ENCODE measurements at regions not wholly inside any gene's neighbourhood (a gene's known extent, or its start where the extent isn't known, plus 50 kb on each side); places are given as distances from the start of the nearest gene placed in this dataset.

DNA sequence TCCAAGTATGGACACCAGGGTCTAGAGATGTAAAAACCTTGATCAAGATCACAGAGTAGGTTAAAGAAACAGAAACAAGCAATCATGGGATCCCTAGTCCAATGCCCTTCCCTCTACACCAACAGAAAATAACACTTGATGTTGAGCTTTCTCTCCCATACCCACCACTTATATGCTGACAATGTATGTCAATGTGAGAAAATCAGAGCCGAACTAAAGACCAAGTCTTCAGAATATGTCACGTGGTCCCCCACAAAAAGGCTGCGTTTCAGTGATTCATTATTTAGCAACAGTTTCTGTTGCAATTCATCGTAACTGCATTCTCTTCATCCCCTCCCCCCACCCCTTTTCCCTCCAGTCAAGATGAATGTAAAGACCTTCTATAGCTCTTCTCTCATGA is 278.9 kb upstream of the STT3B start:
- Histone ChIP-seq H2AK5ac (ENCODE audit: low read length, severe bottlenecking) (no peak overlapping the region), H3K79me1 (replicated peaks; ENCODE audit: low read length, poor library complexity, severe bottlenecking) (no peaks in the 10 kb centered on the region), H2BK120ac (ENCODE audit: low read depth, low read length) (no peak overlapping the region), H3K36me3 (ENCODE audit: control insufficient read depth in 1 of 2, insufficient read depth in 2 of 2, low read depth in 1 of 2, low read length in 2 of 2) (no peaks in the 10 kb centered on the region), H3K4me2 (ENCODE audit: low read length, poor library complexity, severe bottlenecking) (no peak overlapping the region), H2BK12ac (ENCODE audit: low read length in 2 of 2) (no peak overlapping the region), H3K27ac (ENCODE audit: low read length, poor library complexity, severe bottlenecking) (no peak overlapping the region), H2AFZ (ENCODE audit: low read depth, low read length) (no peak overlapping the region), H3K4me1 (ENCODE audit: control insufficient read depth, insufficient read depth, low read depth, low read length) (peaks cover 2% of the 10 kb centered on the region), H3K27me3 (ENCODE audit: control insufficient read depth in 1 of 2, insufficient read depth in 1 of 2, low read length in 2 of 2) (peaks cover 0 to 6% of the 10 kb centered on the region in 2 experiments), H3K9me3 (ENCODE audit: control insufficient read depth, low read length) (no peaks in the 10 kb centered on the region), H3K4me3 (ENCODE audit: insufficient read depth in 1 of 2, low read depth in 1 of 2, low read length in 2 of 2) (no peak overlapping the region), H3K23ac (ENCODE audit: low read length in 2 of 2) (no peak overlapping the region), H3K4ac (ENCODE audit: low read depth in 1 of 2, low read length in 2 of 2) (no peak overlapping the region), H2BK5ac (ENCODE audit: low read depth, low read length, poor library complexity, severe bottlenecking) (no peak overlapping the region), H3K9ac (ENCODE audit: low read length) (no peak overlapping the region), H4K8ac (ENCODE audit: low read length) (no peak overlapping the region), H3K18ac (ENCODE audit: low read depth in 1 of 2, low read length in 2 of 2) (no peak overlapping the region), H2BK15ac (ENCODE audit: low read depth, poor library complexity, severe bottlenecking) (no peak overlapping the region), H3K14ac (ENCODE audit: low read length in 2 of 2) (no peak overlapping the region), H4K91ac (ENCODE audit: low read length) (no peak overlapping the region)
- 90% methylated on average over 4 of the region's 4 CpGs for WGBS
- DNase-seq: no peak

DNA sequence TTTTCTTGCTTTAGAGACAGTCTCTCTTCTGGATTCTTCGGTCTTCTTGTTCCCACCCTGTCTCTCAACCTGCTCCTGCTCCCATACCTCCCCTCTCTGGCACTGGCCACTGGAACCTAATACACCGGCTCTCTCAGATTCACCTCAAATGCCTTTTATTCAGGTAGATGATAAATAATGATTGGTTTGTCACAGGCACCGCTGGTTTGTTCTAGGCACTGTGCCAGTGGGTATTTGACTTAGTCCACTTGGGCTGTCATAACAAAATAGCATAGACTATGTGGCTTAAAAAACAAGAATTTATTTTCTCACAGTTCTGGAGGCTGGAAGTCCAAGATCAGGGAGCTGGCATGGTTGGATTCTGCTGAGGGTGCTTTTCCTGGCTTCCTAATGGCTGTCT is 278.2 kb upstream of the STT3B start:
- Histone ChIP-seq H3K27ac (ENCODE audit: low read length, poor library complexity, severe bottlenecking) (no peak overlapping the region), H2BK15ac (ENCODE audit: low read depth, poor library complexity, severe bottlenecking) (no peak overlapping the region), H3K4me1 (ENCODE audit: control insufficient read depth, insufficient read depth, low read depth, low read length) (peaks cover 2% of the 10 kb centered on the region), H3K4me3 (ENCODE audit: insufficient read depth in 1 of 2, low read depth in 1 of 2, low read length in 2 of 2) (no peak overlapping the region), H4K91ac (ENCODE audit: low read length) (no peak overlapping the region), H3K27me3 (ENCODE audit: control insufficient read depth in 1 of 2, insufficient read depth in 1 of 2, low read length in 2 of 2) (peaks cover 0 to 6% of the 10 kb centered on the region in 2 experiments), H3K23ac (ENCODE audit: low read length in 2 of 2) (no peak overlapping the region), H3K14ac (ENCODE audit: low read length in 2 of 2) (no peak overlapping the region), H3K9ac (ENCODE audit: low read length) (no peak overlapping the region), H3K36me3 (ENCODE audit: control insufficient read depth in 1 of 2, insufficient read depth in 2 of 2, low read depth in 1 of 2, low read length in 2 of 2) (no peaks in the 10 kb centered on the region), H3K18ac (ENCODE audit: low read depth in 1 of 2, low read length in 2 of 2) (no peak overlapping the region), H3K4ac (ENCODE audit: low read depth in 1 of 2, low read length in 2 of 2) (no peak overlapping the region), H2AFZ (ENCODE audit: low read depth, low read length) (no peak overlapping the region), H2BK120ac (ENCODE audit: low read depth, low read length) (no peak overlapping the region), H2AK5ac (ENCODE audit: low read length, severe bottlenecking) (no peak overlapping the region), H3K9me3 (ENCODE audit: control insufficient read depth, low read length) (peaks cover 4% of the 10 kb centered on the region), H4K8ac (ENCODE audit: low read length) (no peak overlapping the region), H2BK5ac (ENCODE audit: low read depth, low read length, poor library complexity, severe bottlenecking) (no peak overlapping the region), H2BK12ac (ENCODE audit: low read length in 2 of 2) (no peak overlapping the region), H3K79me1 (replicated peaks; ENCODE audit: low read length, poor library complexity, severe bottlenecking) (no peaks in the 10 kb centered on the region), H3K4me2 (ENCODE audit: low read length, poor library complexity, severe bottlenecking) (no peak overlapping the region)
- no peak for DNase-seq
- WGBS: 83% methylated on average over 2 of the region's 3 CpGs

DNA sequence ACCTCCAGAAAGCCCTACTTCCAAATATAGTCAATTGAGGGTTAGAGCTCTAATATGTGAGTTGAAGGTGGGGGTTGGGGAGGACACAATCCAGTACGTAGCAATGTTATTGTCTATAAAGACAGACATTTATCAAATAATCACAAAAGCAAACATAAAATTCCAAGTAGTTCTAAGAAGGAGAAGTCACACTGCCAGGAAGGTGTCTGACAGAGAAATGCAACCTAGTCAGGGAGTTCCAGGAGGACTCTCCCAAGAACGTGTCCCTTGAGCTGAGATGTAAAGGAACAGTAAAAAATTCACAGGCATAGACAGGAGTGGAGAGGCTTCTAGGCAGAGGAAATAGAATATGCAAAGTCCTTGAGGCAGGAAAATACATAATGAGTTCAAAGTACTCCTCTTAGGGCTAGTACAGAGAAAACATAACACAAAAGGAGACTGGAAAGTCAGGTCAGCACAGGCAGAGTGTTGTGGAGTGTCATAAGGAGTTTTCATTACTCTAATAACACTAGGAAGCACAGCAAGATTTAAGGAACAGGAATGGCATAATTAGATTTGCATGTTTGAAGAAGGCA is 277.6 kb upstream of the STT3B start:
- H2BK12ac ChIP-seq (ENCODE audit: low read length in 2 of 2): no peak overlapping the region
- no peaks in the 10 kb centered on the region for H3K36me3 ChIP-seq (ENCODE audit: control insufficient read depth in 1 of 2, insufficient read depth in 2 of 2, low read depth in 1 of 2, low read length in 2 of 2)
- DNase-seq: no peak
- H2AK5ac ChIP-seq (ENCODE audit: low read length, severe bottlenecking): no peak overlapping the region
- H3K4me2 ChIP-seq (ENCODE audit: low read length, poor library complexity, severe bottlenecking): no peak overlapping the region
- peaks cover 5% of the 10 kb centered on the region for H3K9me3 ChIP-seq (ENCODE audit: control insufficient read depth, low read length)
- H4K8ac ChIP-seq (ENCODE audit: low read length): no peak overlapping the region
- no peak overlapping the region for H3K4me3 ChIP-seq (ENCODE audit: insufficient read depth in 1 of 2, low read depth in 1 of 2, low read length in 2 of 2)
- H2BK120ac ChIP-seq (ENCODE audit: low read depth, low read length): no peak overlapping the region
- H2AFZ ChIP-seq (ENCODE audit: low read depth, low read length): no peak overlapping the region
- peaks cover 2% of the 10 kb centered on the region for H3K4me1 ChIP-seq (ENCODE audit: control insufficient read depth, insufficient read depth, low read depth, low read length)
- H2BK15ac ChIP-seq (ENCODE audit: low read depth, poor library complexity, severe bottlenecking): no peak overlapping the region
- no peak overlapping the region for H3K14ac ChIP-seq (ENCODE audit: low read length in 2 of 2)
- no peak overlapping the region for H3K27ac ChIP-seq (ENCODE audit: low read length, poor library complexity, severe bottlenecking)
- H3K23ac ChIP-seq (ENCODE audit: low read length in 2 of 2): no peak overlapping the region
- WGBS: 64% methylated on average over 1 of the region's 2 CpGs
- no peak overlapping the region for H4K91ac ChIP-seq (ENCODE audit: low read length)
- no peak overlapping the region for H3K9ac ChIP-seq (ENCODE audit: low read length)
- no peaks in the 10 kb centered on the region for H3K79me1 ChIP-seq (replicated peaks; ENCODE audit: low read length, poor library complexity, severe bottlenecking)
- H3K18ac ChIP-seq (ENCODE audit: low read depth in 1 of 2, low read length in 2 of 2): no peak overlapping the region
- no peak overlapping the region for H3K4ac ChIP-seq (ENCODE audit: low read depth in 1 of 2, low read length in 2 of 2)
- H2BK5ac ChIP-seq (ENCODE audit: low read depth, low read length, poor library complexity, severe bottlenecking): no peak overlapping the region
- peaks cover 0 to 6% of the 10 kb centered on the region in 2 experiments for H3K27me3 ChIP-seq (ENCODE audit: control insufficient read depth in 1 of 2, insufficient read depth in 1 of 2, low read length in 2 of 2)

DNA sequence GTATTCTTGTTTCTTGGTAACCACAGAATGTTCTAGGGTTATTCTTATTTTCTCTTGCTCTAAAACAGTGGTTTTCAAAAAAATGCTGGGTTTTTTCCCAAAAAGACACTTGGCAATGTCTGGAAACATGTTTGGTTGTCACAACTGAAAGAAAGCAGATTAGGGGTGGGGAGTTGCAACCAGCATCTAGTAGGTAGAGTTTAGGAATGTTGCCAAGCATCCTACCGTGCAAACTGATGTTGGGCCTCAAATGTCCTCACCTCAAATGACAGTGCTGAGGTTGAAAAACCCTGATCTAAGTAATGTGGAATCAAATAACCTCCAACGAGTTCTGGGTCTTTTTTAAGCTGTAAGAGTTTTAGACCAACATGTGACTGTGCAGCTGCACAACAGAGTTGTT is 270.5 kb upstream of the STT3B start:
- Histone ChIP-seq H4K91ac (ENCODE audit: low read length) (no peak overlapping the region), H3K14ac (ENCODE audit: low read length in 2 of 2) (no peak overlapping the region), H3K4me3 (ENCODE audit: insufficient read depth in 1 of 2, low read depth in 1 of 2, low read length in 2 of 2) (no peak overlapping the region), H3K4ac (ENCODE audit: low read depth in 1 of 2, low read length in 2 of 2) (no peak overlapping the region), H4K8ac (ENCODE audit: low read length) (no peak overlapping the region), H3K9me3 (ENCODE audit: control insufficient read depth, low read length) (peaks cover 5% of the 10 kb centered on the region), H3K23ac (ENCODE audit: low read length in 2 of 2) (no peak overlapping the region), H3K4me1 (ENCODE audit: control insufficient read depth, insufficient read depth, low read depth, low read length) (no peaks in the 10 kb centered on the region), H3K27ac (ENCODE audit: low read length, poor library complexity, severe bottlenecking) (no peak overlapping the region), H2BK15ac (ENCODE audit: low read depth, poor library complexity, severe bottlenecking) (no peak overlapping the region), H3K36me3 (ENCODE audit: control insufficient read depth in 1 of 2, insufficient read depth in 2 of 2, low read depth in 1 of 2, low read length in 2 of 2) (no peaks in the 10 kb centered on the region), H3K79me1 (replicated peaks; ENCODE audit: low read length, poor library complexity, severe bottlenecking) (no peaks in the 10 kb centered on the region), H2BK12ac (ENCODE audit: low read length in 2 of 2) (no peak overlapping the region), H2AK5ac (ENCODE audit: low read length, severe bottlenecking) (no peak overlapping the region), H3K4me2 (ENCODE audit: low read length, poor library complexity, severe bottlenecking) (no peak overlapping the region), H2AFZ (ENCODE audit: low read depth, low read length) (no peak overlapping the region), H2BK120ac (ENCODE audit: low read depth, low read length) (no peak overlapping the region), H3K18ac (ENCODE audit: low read depth in 1 of 2, low read length in 2 of 2) (no peak overlapping the region), H3K9ac (ENCODE audit: low read length) (no peak overlapping the region), H2BK5ac (ENCODE audit: low read depth, low read length, poor library complexity, severe bottlenecking) (no peak overlapping the region), H3K27me3 (ENCODE audit: control insufficient read depth in 1 of 2, insufficient read depth in 1 of 2, low read length in 2 of 2) (no peaks in the 10 kb centered on the region)
- 58% methylated on average over 2 of the region's 2 CpGs for WGBS
- DNase-seq: no peak
